ENCODE measurements at regions not wholly inside any gene's neighbourhood (a gene's known extent, or its start where the extent isn't known, plus 50 kb on each side); places are given as distances from the start of the nearest gene placed in this dataset.

- Histone ChIP-seq H3K14ac (replicated peaks; ENCODE audit: low read depth, low read length) (no peak overlapping the region), H3K27ac (ENCODE audit: insufficient read depth, low read length) (no peak overlapping the region), H4K8ac (ENCODE audit: low read depth in 2 of 2, low read length in 2 of 2) (no peak overlapping the region), H3K4me3 (ENCODE audit: insufficient read depth, low read depth, low read length) (no peak overlapping the region), H3K4me2 (ENCODE audit: low read depth, low read length) (no peak overlapping the region), H3K4me1 (ENCODE audit: control insufficient read depth, insufficient read depth, low read length) (no peaks in the 10 kb centered on the region), H3K9ac (ENCODE audit: low read depth, low read length) (no peak overlapping the region), H3K9me1 (ENCODE audit: insufficient read depth, low read length) (no peaks in the 10 kb centered on the region), H2BK15ac (ENCODE audit: low read depth, low read length) (no peak overlapping the region), H3K4ac (ENCODE audit: low read depth, low read length) (no peak overlapping the region), H2BK5ac (ENCODE audit: low read depth, low read length, poor library complexity, severe bottlenecking) (no peak overlapping the region), H4K91ac (ENCODE audit: insufficient read depth, low read depth, low read length) (no peak overlapping the region), H3K36me3 (ENCODE audit: control insufficient read depth, insufficient read depth, low read length) (no peaks in the 10 kb centered on the region), H2AFZ (replicated peaks; ENCODE audit: low read length, poor library complexity) (no peak overlapping the region), H2BK120ac (ENCODE audit: low read depth, low read length) (no peak overlapping the region), H3K9me3 (ENCODE audit: control insufficient read depth, insufficient read depth, low read length) (peaks cover 19% of the 10 kb centered on the region), H3K79me1 (ENCODE audit: low read depth in 1 of 2, low read length in 2 of 2) (no peaks in the 10 kb centered on the region), H3K18ac (ENCODE audit: low read depth, low read length) (no peak overlapping the region), H2AK9ac (replicated peaks; ENCODE audit: low read depth, low read length, poor library complexity) (no peak overlapping the region), H3K56ac (ENCODE audit: extremely low read depth, insufficient read depth, low read length) (no peak overlapping the region), H3K23ac (ENCODE audit: low read depth, low read length) (no peak overlapping the region), H2BK20ac (ENCODE audit: low read depth, low read length) (no peak overlapping the region), H3K27me3 (ENCODE audit: control insufficient read depth, insufficient read depth, low read length) (no peaks in the 10 kb centered on the region), H4K5ac (ENCODE audit: low read depth, low read length) (no peak overlapping the region), H4K20me1 (ENCODE audit: insufficient read depth, low read length) (no peaks in the 10 kb centered on the region), H2AK5ac (ENCODE audit: low read depth, low read length) (no peak overlapping the region)
- no peak for TF ChIP-seq MAZ (IDR thresholded peaks at IDR 0.05; ENCODE audit: borderline replicate concordance, low read depth, low read length)
- dilution Hi-C loops (cut with HindIII; ENCODE audit: low sequenced_read_pairs, unreplicated experiment) (no loop called here), intact Hi-C loops (cut with micrococcal nuclease) (no loop called here), in situ Hi-C loops (cut with MboI; ENCODE audit: low sequenced_read_pairs) (no loop called here)
- DNase-seq (no peak), ATAC-seq (ENCODE audit: low read depth) (no peak)
- no TSS peak for BruUV-seq (replicated peaks)
- WGBS, 2 experiments (ENCODE audit: extremely low coverage in 2 of 2, insufficient read length in 1 of 2): no CpG with 5 or more reads among the region's 2 CpGs
- CTCF ChIA-PET: no interaction called here
- POLR2A ChIA-PET (ENCODE audit: unreplicated experiment): no interaction called here
These were observed 215.5 kb downstream of the ACTR3B start for GRCh38 chr7:152975076-152975475.
